Stimulated activated CD8-positive, alpha-beta memory T cell treated with anti-CD3 and anti-CD28 coated beads, Interleukin-7, amount 100 ng/mL, for 1 hour (primary cell): ENCODE measurements at regions not wholly inside any gene's neighbourhood (a gene's known extent, or its start where the extent isn't known, plus 50 kb on each side); places are given as distances from the start of the nearest gene placed in this dataset.

Experiments
- DNase-seq, 2 donors: peaks; one replicate each; pipeline ENCODE4 v3.0.0-alpha.2; 2020; ENCODE audit warnings: low read depth in 2 of 2

- DNase-seq, result peak in 1 of 2 donors; percentile 19
These were observed 367.0 kb downstream of the BCOR start for GRCh38 chrX:39730662-39731329.

GRCh38 chrX:39731330-39731667 is 366.5 kb downstream of the BCOR start:
- DNase-seq, result no peak

- DNase-seq, result no peak
These were observed 366.0 kb downstream of the BCOR start for GRCh38 chrX:39731735-39732134.

GRCh38 chrX:39733745-39734144 is 364.0 kb downstream of the BCOR start:
- DNase-seq, result no peak

- DNase-seq, result no peak
These were observed 363.5 kb downstream of the BCOR start for GRCh38 chrX:39734174-39734776.

- DNase-seq, result no peak
These were observed 361.2 kb downstream of the BCOR start for GRCh38 chrX:39736216-39737211.

GRCh38 chrX:39739585-39739984 is 358.2 kb downstream of the BCOR start:
- no peak for DNase-seq

GRCh38 chrX:39740078-39740477 is 357.7 kb downstream of the BCOR start:
- no peak for DNase-seq

- no peak for DNase-seq
These were observed 355.9 kb downstream of the BCOR start for GRCh38 chrX:39741904-39742303.

- DNase-seq, result no peak
These were observed 351.9 kb downstream of the BCOR start for GRCh38 chrX:39745818-39746217.

- no peak for DNase-seq
These were observed 348.6 kb downstream of the BCOR start for GRCh38 chrX:39749135-39749534.

GRCh38 chrX:39749728-39750127 is 348.0 kb downstream of the BCOR start:
- no peak for DNase-seq

- DNase-seq, result no peak
These were observed 347.4 kb downstream of the BCOR start for GRCh38 chrX:39750256-39750790.

- no peak for DNase-seq
These were observed 346.9 kb downstream of the BCOR start for GRCh38 chrX:39750848-39751247.

GRCh38 chrX:39752815-39753214 is 344.9 kb downstream of the BCOR start:
- no peak for DNase-seq

GRCh38 chrX:39753293-39753996 is 344.3 kb downstream of the BCOR start:
- no peak for DNase-seq

- no peak for DNase-seq
These were observed 342.4 kb downstream of the BCOR start for GRCh38 chrX:39755143-39756032.

GRCh38 chrX:39756086-39756883 is 341.5 kb downstream of the BCOR start:
- DNase-seq, result no peak

- DNase-seq, result no peak
These were observed 339.8 kb downstream of the BCOR start for GRCh38 chrX:39757971-39758370.
